ENCODE measurements at regions not wholly inside any gene's neighbourhood (a gene's known extent, or its start where the extent isn't known, plus 50 kb on each side); places are given as distances from the start of the nearest gene placed in this dataset.

DNA sequence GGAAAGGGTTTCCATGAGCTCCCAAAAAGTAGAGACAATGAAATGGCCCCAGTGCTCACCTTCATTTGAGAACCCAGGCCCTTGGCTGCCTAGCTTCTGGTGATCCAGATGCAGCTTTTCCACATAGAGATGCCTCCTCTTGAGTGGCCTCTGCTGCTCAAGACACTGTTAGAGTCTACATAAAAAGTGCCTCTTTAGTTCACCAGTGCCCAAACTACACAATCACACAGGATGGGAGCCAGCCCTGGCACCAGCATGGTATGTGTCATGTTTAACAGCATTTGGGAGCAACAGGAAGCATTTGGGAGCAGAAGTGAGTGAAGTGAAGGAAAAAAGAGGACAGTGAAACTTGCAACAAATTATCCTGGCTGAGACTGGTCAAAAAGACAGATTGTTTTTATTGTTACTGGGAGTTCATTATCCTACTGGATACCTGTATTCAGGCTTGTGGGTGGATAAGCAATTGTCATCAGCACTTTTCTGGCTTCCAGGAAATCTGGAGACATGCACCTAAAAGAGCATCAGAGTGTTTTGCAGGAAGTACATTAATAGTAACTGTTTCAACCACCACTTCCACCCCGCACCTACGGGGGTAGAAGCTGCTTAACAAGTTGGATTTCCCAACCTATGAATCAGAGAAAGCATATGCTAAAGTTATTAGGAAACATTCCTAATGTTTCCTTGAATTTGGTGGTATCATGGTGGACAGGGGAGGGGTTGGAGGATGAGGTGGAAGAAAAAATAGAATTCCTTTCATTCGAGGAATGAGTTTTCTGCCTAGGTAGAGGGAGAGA lies 416.2 kb downstream of the IGSF11 start (continued):
- TF ChIP-seq, protein P1, sequence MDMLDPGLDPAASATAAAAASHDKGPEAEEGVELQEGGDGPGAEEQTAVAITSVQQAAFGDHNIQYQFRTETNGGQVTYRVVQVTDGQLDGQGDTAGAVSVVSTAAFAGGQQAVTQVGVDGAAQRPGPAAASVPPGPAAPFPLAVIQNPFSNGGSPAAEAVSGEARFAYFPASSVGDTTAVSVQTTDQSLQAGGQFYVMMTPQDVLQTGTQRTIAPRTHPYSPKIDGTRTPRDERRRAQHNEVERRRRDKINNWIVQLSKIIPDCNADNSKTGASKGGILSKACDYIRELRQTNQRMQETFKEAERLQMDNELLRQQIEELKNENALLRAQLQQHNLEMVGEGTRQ (IDR thresholded peaks at IDR 0.05; ENCODE audit: low read length) = no peak
- TF ChIP-seq, protein P2, sequence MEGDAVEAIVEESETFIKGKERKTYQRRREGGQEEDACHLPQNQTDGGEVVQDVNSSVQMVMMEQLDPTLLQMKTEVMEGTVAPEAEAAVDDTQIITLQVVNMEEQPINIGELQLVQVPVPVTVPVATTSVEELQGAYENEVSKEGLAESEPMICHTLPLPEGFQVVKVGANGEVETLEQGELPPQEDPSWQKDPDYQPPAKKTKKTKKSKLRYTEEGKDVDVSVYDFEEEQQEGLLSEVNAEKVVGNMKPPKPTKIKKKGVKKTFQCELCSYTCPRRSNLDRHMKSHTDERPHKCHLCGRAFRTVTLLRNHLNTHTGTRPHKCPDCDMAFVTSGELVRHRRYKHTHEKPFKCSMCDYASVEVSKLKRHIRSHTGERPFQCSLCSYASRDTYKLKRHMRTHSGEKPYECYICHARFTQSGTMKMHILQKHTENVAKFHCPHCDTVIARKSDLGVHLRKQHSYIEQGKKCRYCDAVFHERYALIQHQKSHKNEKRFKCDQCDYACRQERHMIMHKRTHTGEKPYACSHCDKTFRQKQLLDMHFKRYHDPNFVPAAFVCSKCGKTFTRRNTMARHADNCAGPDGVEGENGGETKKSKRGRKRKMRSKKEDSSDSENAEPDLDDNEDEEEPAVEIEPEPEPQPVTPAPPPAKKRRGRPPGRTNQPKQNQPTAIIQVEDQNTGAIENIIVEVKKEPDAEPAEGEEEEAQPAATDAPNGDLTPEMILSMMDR (IDR thresholded peaks at IDR 0.05; ENCODE audit: control extremely low read depth in 1 of 3, insufficient read depth in 1 of 3, low read depth in 1 of 3, low read length in 3 of 3) = no peak
- TF ChIP-seq SIX5 (IDR thresholded peaks at IDR 0.05; ENCODE audit: low read depth, low read length) = no peak
- no peak for TF ChIP-seq RNF2 (IDR thresholded peaks at IDR 0.05; ENCODE audit: borderline replicate concordance, low read depth, low read length, missing control alignments, poor library complexity, severe bottlenecking)
- no peak for TF ChIP-seq TAF1 (IDR thresholded peaks at IDR 0.05; ENCODE audit: low read depth, low read length)
- TF ChIP-seq KDM5A (IDR thresholded peaks at IDR 0.05; ENCODE audit: low read length) = no peak
- TF ChIP-seq, protein P3, sequence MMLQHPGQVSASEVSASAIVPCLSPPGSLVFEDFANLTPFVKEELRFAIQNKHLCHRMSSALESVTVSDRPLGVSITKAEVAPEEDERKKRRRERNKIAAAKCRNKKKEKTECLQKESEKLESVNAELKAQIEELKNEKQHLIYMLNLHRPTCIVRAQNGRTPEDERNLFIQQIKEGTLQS (IDR thresholded peaks at IDR 0.05; ENCODE audit: insufficient read depth, low read depth, low read length) = no peak
- no peak for TF ChIP-seq CBX8 (IDR thresholded peaks at IDR 0.05; ENCODE audit: borderline replicate concordance, low read depth, low read length)
